ENCODE measurements at regions not wholly inside any gene's neighbourhood (a gene's known extent, or its start where the extent isn't known, plus 50 kb on each side); places are given as distances from the start of the nearest gene placed in this dataset.

- DNase-seq = no peak
These were observed 108.5 kb upstream of the TDRD3 start for GRCh38 chr13:60288569-60288968.

- no peak for DNase-seq
These were observed 93.9 kb upstream of the TDRD3 start for GRCh38 chr13:60303166-60303565.

GRCh38 chr13:60311527-60311926 lies 85.5 kb upstream of the TDRD3 start:
- no peak for DNase-seq

- no peak for DNase-seq
These were observed 84.0 kb upstream of the TDRD3 start for GRCh38 chr13:60312851-60313505.

GRCh38 chr13:60318186-60318585 lies 78.8 kb upstream of the TDRD3 start:
- DNase-seq = no peak

- DNase-seq = no peak
These were observed 72.9 kb upstream of the TDRD3 start for GRCh38 chr13:60324131-60324530.

- DNase-seq = no peak
These were observed 70.7 kb upstream of the TDRD3 start for GRCh38 chr13:60326273-60326672.

- DNase-seq = no peak
These were observed 69.5 kb upstream of the TDRD3 start for GRCh38 chr13:60327511-60327910.

GRCh38 chr13:60328073-60328472 lies 68.9 kb upstream of the TDRD3 start:
- no peak for DNase-seq

GRCh38 chr13:60329221-60329923 lies 67.6 kb upstream of the TDRD3 start:
- DNase-seq = peak; percentile 12

- no peak for DNase-seq
These were observed 65.6 kb upstream of the TDRD3 start for GRCh38 chr13:60331249-60332012.

- DNase-seq = no peak
These were observed 64.3 kb upstream of the TDRD3 start for GRCh38 chr13:60332682-60333081.

GRCh38 chr13:60334310-60334709 lies 62.7 kb upstream of the TDRD3 start:
- no peak for DNase-seq

- no peak for DNase-seq
These were observed 61.5 kb upstream of the TDRD3 start for GRCh38 chr13:60335531-60335930.

- DNase-seq = no peak
These were observed 58.3 kb upstream of the TDRD3 start for GRCh38 chr13:60338754-60339153.

- no peak for DNase-seq
These were observed 53.0 kb upstream of the TDRD3 start for GRCh38 chr13:60343978-60344377.

GRCh38 chr13:60347174-60347573 lies 49.8 kb upstream of the TDRD3 start:
- DNase-seq = no peak
